Brain pericyte (primary cell): ENCODE measurements at regions not wholly inside any gene's neighbourhood (a gene's known extent, or its start where the extent isn't known, plus 50 kb on each side); places are given as distances from the start of the nearest gene placed in this dataset.
"Not testable (repeated sequence)": the region's sequence is repeated elsewhere in the genome, so short reads cannot be mapped to it uniquely, and the experiment has no call there.

Source experiments
- DNase-seq: peaks from one replicate; pipeline ENCODE4 v3.0.0-alpha.2; 2012; ENCODE audit warnings: low read depth, low spot score

DNA sequence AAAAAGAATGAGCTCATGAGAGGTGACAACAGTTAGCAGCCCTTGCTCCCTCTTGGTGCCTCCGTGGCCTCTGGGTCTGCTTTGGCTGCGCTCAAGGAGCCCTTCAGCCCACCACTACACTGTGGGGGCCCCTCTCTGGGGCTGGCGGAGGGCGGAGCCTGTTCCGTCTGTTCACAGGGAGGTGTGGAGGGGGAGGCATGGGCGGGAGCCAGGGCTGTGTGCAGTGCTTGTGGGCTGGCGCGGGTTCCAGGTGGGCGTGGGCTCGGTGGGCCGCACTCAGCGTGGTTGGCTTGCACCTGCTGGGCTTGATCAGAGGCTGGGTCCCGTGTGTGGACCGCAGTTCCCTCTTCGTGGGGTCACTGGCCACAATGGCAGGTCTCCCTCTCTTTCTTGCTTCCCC lies 953.4 kb upstream of the PRR20A start:
- no peak for DNase-seq

DNA sequence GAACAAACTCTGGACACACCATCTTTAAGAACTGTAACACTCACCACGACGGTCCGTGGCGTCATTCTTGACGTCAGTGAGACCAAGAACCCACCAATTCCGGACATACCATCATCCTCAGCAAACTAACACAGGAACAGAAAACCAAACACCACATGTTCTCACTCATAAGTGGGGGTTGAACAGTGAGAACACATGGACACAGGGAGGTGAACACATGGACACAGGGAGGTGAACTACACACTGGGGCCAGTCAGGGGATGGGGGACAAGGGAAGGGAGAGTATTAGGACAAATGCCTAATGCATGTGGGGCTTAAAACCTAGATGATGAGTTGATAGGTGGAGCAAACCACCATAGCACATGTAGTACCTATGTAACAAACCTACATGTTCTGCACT lies 952.1 kb upstream of the PRR20A start:
- DNase-seq: not testable (repeated sequence)

DNA sequence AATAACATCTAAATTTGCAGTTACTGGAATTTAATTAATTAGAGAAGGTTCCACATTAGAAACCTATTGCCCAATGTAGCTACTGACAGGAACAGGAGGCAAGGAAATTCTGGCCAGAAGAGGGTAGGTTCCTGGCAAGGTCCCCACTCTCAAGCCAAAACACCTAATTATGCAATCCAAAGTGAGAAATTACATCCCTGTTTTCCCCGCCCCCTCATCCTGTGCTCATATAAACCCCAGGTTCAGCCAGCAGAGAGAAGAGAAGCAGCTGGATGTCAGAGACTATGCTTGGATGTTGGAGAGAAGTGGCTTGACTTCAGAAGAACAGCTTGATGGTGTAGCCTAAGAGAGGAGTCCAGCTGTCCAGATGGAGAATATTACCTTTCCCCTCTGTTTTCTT lies 951.3 kb upstream of the PRR20A start:
- no peak for DNase-seq

DNA sequence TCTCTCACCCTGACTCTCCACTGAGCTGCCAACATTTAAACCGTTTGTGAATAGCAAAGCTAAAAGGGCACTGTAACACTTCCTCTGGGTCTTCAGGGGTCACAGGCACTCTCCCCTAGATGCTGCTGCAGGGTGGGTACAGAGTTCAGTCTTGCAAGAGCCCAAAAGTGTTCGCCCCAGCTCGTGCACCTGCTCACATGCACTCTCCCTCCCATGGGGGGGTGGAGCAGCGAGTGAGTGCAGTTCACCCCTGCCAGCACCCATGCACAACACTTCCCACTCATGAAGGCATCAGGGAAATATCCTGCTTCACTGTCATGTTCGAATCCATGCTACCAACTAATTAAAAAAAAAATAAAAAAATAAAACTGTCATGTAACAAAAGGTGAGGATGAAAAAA lies 950.7 kb upstream of the PRR20A start:
- DNase-seq: no peak

DNA sequence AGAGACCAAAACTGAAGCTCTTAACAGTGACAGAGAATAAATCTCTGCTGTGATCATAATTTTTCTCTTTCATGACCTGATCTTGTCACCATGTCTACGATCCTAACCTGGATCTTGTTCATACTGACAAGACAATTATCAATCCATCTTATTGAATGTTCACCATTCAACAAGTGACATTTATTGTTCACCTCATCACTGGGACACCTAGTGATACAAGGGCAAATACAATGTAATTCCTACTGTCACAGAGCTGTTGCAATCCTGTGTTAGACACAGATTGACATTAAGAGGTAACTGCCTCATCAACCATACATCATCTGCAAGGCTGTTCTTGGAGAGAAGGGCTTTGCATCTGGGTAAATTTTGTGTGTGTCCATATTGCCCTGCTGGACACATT lies 942.4 kb upstream of the PRR20A start:
- no peak for DNase-seq

DNA sequence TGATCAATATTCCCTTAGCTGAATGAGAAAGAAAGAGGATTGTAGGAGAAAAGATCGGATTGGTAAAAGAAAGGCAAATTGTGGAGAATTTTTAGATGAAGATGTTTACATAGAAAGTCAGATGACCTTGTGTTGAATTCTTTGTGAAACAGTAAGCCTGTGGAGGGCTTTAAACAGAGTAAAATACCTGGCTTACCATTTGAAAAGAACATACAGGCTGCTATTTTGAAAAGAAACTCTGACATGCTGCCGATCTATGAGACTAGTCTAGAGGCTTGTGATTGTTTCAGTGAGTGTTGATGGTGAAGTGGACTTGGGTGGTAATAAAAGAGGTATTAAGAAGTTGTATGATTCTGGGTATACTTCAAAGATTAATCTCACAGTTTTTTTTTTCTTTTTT lies 938.9 kb upstream of the PRR20A start:
- DNase-seq: no peak

DNA sequence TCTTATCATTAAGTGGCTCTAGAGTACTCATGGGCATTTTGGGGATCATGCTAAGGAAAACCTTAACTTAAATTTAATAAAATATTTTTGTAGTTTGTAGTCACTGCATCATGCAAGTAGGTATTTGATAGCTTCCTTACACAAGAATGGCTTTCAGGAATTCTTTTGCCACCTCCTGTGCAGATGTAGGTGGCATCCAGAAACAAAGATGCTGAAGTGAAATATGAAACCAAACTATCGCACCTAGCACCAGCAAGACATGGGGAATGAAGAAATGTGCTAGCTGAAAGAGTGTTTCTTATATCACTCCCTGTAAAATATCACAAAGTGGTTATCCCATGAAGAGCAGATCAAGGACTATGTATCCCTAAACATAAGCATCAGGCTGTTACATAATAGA lies 924.5 kb upstream of the PRR20A start:
- no peak for DNase-seq

DNA sequence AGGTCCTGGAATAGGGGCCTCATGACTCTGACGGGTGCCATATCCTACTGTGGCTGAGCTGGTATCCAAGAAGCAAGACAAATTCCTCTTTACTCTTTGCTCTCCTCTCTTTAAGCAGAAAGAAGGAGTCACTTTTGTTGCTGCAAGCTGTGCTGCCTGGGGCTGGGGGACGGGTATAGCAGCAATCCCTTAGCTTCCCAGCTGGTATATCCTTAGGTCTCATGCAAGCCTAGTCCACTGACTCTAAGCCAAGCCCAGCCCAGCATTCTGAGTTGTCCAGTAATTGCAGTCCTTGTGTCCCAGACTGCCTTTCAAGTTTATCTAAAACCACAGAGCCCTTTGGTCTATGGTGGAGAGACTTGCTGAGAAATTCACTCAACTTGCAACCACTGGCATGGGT lies 893.0 kb upstream of the PRR20A start:
- DNase-seq: no peak

DNA sequence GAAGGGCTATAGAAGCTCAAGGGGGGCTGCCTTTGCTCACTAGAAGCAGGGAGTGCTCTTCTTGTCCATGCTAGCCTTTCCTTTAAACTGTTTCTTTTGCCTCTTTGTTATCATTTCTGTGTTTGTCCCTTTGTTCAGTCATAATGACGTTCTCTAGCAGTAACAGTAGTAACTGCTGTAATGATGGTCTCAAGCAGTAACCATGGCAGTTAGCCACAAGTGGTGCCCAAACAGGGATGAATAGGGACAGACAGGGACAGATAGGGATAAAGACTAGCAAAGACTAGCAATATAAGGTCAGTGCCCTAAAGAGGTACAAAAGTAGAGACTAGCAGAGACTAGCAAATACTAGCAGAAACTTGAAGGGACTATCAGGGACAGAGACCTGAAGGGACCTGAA lies 869.0 kb upstream of the PRR20A start:
- DNase-seq: no peak

GRCh38 chr13:56283262-56283828 lies 857.4 kb upstream of the PRR20A start:
- DNase-seq: no peak

DNA sequence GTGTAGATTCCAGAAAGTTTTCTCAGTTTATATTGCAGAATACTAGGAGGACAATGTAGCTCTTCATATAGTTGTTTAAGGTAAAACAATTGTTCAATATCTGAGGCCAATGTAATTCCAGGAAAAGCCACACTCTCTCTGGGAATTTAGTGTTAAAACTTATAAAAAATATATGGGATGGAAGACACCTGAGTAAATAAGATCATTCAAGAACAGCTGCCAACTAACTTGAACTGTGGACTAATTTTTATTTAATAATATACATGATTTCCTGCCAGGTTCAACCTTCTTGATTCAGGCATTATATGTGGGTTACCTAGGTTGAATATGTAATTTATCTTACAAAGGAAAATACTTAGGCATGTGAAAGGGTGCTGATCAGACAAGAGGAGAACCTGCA lies 841.1 kb upstream of the PRR20A start:
- DNase-seq: no peak

GRCh38 chr13:56314765-56315164 lies 826.0 kb upstream of the PRR20A start:
- no peak for DNase-seq

- DNase-seq: no peak
Measured at GRCh38 chr13:56317841-56318240, 822.9 kb upstream of the PRR20A start.

- DNase-seq: no peak
Measured at GRCh38 chr13:56332671-56333070, 808.0 kb upstream of the PRR20A start.

DNA sequence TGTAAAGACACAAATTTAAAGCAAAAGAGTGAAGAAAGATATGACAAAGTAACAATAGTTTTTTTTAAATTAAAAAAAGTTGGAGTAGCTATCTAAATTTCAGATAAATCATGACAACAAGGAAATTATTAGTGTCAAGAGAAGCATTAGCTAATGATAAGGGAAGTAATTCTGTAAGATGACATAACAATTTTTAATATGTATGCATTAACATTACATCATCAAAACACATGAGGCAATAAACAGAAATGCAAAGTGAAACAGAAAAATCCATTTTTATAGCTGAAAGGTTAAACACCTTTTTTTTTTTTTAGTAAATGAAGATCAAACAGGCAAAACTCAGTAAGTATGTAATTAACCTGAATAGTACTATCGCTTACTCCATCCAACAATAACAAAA lies 804.9 kb upstream of the PRR20A start:
- DNase-seq: no peak

GRCh38 chr13:56338421-56338820 lies 802.3 kb upstream of the PRR20A start:
- DNase-seq: no peak

GRCh38 chr13:56347014-56347413 lies 793.7 kb upstream of the PRR20A start:
- DNase-seq: no peak

GRCh38 chr13:56349866-56350265 lies 790.9 kb upstream of the PRR20A start:
- no peak for DNase-seq

GRCh38 chr13:56351041-56351440 lies 789.7 kb upstream of the PRR20A start:
- DNase-seq: no peak

GRCh38 chr13:56352361-56352760 lies 788.4 kb upstream of the PRR20A start:
- DNase-seq: no peak

- DNase-seq: no peak
Measured at GRCh38 chr13:56352901-56353300, 787.8 kb upstream of the PRR20A start.

DNA sequence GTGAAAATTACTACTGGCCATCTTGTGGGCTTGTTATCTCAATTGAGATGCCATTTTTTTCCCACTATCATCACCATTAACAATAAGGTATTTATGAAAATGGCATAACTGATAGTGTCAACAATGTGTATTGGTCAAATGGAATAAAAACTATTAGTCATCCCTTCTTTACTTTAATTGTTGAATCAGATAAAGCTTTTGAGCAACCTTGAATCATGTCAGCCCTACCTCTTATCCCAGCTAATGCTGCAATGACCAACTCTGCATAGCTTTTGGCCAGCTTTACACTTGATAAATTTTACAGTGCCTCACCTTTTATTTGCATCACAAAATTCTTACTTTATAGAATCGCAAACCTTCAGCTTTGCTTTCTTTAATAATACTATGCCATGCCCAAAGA lies 784.0 kb upstream of the PRR20A start:
- no peak for DNase-seq

DNA sequence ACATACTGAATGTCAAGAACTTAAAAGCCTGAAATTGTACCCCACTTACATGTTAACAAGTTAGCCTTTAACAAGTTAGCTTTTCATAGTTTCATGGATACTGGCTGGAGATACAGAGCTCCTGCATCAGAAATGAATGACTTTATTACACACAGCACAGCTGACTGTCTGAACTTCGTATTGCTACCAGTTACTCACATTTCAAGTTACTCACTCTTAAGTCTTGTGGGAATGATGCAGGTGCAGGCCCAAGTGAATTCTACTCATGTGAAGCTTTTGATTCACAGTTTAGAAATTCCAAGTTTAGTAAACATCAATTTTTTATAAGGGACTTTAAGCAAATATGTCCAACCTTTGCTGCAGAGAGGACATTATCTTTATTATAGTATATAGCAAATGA lies 762.2 kb upstream of the PRR20A start:
- DNase-seq: no peak

DNA sequence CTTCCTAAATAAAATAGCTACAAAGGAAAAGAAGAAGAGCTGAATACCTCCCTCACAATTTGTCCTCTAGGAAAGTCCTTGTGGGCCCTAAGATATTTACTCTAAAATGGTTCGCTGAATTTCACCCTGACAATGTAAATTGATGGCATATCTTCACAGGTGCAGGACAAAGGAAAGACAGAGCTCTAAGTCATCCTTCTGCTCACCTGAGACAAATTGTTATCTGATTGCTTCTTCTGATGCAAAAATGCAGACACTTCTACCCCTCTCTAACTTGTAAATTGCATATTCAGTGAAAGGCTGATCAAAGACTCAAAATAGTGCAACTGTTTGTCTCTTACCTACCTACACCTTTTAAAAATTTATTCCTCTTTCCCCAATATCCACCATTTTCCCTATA lies 747.2 kb upstream of the PRR20A start:
- DNase-seq: no peak

DNA sequence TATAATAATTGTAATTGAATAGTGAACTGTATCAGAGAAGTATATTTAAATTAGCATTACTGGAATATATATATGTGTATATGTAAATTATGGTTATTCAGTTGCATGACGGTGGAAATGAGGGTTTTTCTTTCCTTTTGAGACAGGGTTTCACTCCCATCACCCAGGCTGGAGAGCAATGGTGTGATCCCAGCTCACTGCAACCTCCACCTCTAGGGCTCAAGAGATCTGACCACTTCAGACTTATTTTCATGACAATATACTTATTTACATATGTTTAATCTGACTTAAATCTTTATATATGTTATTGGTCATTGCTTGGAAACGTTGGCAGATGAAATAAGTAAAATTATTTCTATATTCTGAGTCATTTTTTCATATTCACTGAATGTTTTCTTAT lies 744.4 kb upstream of the PRR20A start:
- DNase-seq: no peak
